K562 (cell line): ENCODE measurements at regions not wholly inside any gene's neighbourhood (a gene's known extent, or its start where the extent isn't known, plus 50 kb on each side); places are given as distances from the start of the nearest gene placed in this dataset.

Experiments used
- BHLHE40 ChIP-seq: IDR thresholded peaks from 2 replicates; pipeline ENCODE4 v1.6.1; 2011; ENCODE audit warnings: low read length, improper control_type of control experiment
- EP400 ChIP-seq: fragments of 450-650 bp; IDR thresholded peaks from 2 replicates; pipeline ENCODE4 v1.6.1; 2017; ENCODE audit warnings: antibody characterized with exemption, mild to moderate bottlenecking, moderate library complexity
- EZH2 ChIP-seq: IDR thresholded peaks from 2 replicates; pipeline ENCODE4 v1.6.1; 2012; ENCODE audit warnings: low read depth, mild to moderate bottlenecking, inconsistent platforms, low read length, borderline replicate concordance
- FOXM1 ChIP-seq, 2 experiments: fragments of 450-650 bp in 1 of 2; sonication (generic) in 1 of 2; formaldehyde crosslinking in 1 of 2; IDR thresholded peaks; 2 replicates each; pipeline versions ENCODE4 v1.6.1 to v1.9.0; 2017 to 2022; ENCODE audit warnings: low read depth in 2 of 2, mild to moderate bottlenecking in 2 of 2, missing genetic modification reagents in 1 of 2, moderate library complexity in 1 of 2
- HCFC1 ChIP-seq: IDR thresholded peaks from 2 replicates; pipeline ENCODE4 v1.6.1; 2012; ENCODE audit warnings: low read depth, low read length, improper control_type of control experiment
- ILF3 ChIP-seq: fragments of 450-650 bp; IDR thresholded peaks from 2 replicates; pipeline ENCODE4 v1.6.1; 2018; ENCODE audit warnings: antibody characterized with exemption, mild to moderate bottlenecking, moderate library complexity, borderline replicate concordance
- SIRT6 ChIP-seq: IDR thresholded peaks from one replicate; pipeline ENCODE4 v1.6.1; 2012; ENCODE audit warnings: low read depth, mild to moderate bottlenecking, control low read depth, inconsistent platforms, low read length, moderate library complexity
- ZFP30 ChIP-seq: fragments of 250-450 bp; sonication (Bioruptor Pico); IDR thresholded peaks from 2 replicates; pipeline ENCODE4 v1.8.0; 2022; ENCODE audit warnings: moderate library complexity, mild to moderate bottlenecking, inconsistent platforms, borderline replicate concordance
- ZNF764 ChIP-seq: fragments of 250-450 bp; sonication (Bioruptor Pico); IDR thresholded peaks from 2 replicates; pipeline ENCODE4 v1.4.0; 2020; ENCODE audit warnings: low read depth, mild to moderate bottlenecking, moderate library complexity
- TF ChIP-seq, protein P1 (sequence below): fragments of 150-350 bp; IDR thresholded peaks from 2 replicates; pipeline ENCODE4 v1.6.1; 2014; ENCODE audit warnings: low read depth, mild to moderate bottlenecking, low read length, borderline replicate concordance
- TF ChIP-seq, protein P2 (sequence below): fragments of 250-450 bp; sonication (Bioruptor Pico); IDR thresholded peaks from 2 replicates; pipeline ENCODE4 v1.4.0; 2020; ENCODE audit warnings: mild to moderate bottlenecking
- TF ChIP-seq, protein P3 (sequence below), 2 experiments: fragments of 450-650 bp; formaldehyde crosslinking in 1 of 2; IDR thresholded peaks; 2 replicates each; pipeline versions ENCODE4 v1.4.0 to v1.6.1; 2014 to 2020; ENCODE audit warnings: mild to moderate bottlenecking in 2 of 2, borderline replicate concordance in 1 of 2, low read depth in 1 of 2
- TF ChIP-seq, protein P4 (sequence below): sonication (generic); formaldehyde crosslinking; IDR thresholded peaks from 2 replicates; pipeline ENCODE4 v1.9.0; 2022; ENCODE audit warnings: mild to moderate bottlenecking, missing genetic modification reagents

DNA sequence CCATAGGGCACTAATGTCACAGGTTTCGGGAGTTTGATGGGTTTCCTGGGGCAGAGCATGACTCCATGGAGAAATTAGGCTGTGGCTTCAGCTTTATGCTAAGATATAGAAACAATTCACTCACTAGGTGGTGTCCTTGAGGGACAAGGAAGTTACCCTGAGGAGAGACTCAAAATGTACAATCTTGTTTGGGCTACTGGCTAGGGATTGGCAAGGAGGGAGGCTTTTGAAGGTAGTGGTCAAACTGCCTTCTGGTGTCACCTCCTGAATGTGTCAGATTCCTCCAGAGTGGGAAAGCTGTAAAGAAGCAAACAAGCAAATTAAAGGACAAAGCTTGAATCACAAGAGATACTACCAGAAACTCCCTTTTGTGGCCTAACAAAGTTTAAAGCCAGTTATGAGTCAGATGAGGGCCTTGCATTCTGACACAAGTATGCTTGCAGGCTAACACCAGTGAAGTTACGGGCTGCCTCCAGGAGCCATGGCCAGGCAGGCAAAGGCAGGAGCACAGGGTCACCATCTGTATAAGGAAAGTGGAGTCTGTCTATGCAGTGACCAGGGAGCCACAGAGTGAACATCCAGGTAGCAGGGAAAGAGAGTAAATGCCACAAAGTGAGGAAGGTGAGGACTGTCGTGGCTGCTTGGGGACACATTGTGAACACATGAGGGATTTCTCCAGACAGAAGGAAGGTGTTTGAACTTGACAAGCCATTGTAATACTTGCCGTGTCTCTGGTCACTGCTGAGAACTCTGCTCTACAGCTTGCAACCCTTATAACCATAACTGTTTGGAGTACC, 107.7 kb upstream of the DTNBP1 start (continued):
- TF ChIP-seq, protein P1, sequence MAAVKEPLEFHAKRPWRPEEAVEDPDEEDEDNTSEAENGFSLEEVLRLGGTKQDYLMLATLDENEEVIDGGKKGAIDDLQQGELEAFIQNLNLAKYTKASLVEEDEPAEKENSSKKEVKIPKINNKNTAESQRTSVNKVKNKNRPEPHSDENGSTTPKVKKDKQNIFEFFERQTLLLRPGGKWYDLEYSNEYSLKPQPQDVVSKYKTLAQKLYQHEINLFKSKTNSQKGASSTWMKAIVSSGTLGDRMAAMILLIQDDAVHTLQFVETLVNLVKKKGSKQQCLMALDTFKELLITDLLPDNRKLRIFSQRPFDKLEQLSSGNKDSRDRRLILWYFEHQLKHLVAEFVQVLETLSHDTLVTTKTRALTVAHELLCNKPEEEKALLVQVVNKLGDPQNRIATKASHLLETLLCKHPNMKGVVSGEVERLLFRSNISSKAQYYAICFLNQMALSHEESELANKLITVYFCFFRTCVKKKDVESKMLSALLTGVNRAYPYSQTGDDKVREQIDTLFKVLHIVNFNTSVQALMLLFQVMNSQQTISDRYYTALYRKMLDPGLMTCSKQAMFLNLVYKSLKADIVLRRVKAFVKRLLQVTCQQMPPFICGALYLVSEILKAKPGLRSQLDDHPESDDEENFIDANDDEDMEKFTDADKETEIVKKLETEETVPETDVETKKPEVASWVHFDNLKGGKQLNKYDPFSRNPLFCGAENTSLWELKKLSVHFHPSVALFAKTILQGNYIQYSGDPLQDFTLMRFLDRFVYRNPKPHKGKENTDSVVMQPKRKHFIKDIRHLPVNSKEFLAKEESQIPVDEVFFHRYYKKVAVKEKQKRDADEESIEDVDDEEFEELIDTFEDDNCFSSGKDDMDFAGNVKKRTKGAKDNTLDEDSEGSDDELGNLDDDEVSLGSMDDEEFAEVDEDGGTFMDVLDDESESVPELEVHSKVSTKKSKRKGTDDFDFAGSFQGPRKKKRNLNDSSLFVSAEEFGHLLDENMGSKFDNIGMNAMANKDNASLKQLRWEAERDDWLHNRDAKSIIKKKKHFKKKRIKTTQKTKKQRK, result no peak
- TF ChIP-seq, protein P2, sequence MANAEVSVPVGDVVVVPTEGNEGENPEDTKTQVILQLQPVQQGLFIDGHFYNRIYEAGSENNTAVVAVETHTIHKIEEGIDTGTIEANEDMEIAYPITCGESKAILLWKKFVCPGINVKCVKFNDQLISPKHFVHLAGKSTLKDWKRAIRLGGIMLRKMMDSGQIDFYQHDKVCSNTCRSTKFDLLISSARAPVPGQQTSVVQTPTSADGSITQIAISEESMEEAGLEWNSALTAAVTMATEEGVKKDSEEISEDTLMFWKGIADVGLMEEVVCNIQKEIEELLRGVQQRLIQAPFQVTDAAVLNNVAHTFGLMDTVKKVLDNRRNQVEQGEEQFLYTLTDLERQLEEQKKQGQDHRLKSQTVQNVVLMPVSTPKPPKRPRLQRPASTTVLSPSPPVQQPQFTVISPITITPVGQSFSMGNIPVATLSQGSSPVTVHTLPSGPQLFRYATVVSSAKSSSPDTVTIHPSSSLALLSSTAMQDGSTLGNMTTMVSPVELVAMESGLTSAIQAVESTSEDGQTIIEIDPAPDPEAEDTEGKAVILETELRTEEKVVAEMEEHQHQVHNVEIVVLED, result 0 out of 2 replicates have a peak, but pooled peaks have one; percentile 11
- TF ChIP-seq BHLHE40 (no peak), EZH2 (no peak), ILF3 (no peak), SIRT6 (no peak), EP400 (no peak), FOXM1 (IDR thresholded peaks at IDR 0.05; ENCODE audit: low read depth) (no peak), FOXM1 (CRISPR knock-in tag; IDR thresholded peaks at IDR 0.05; ENCODE audit: low read depth) (no peak), HCFC1 (no peak), ZFP30 (CRISPR knock-in tag) (no peak), ZNF764 (no peak)
- TF ChIP-seq, protein P3, sequence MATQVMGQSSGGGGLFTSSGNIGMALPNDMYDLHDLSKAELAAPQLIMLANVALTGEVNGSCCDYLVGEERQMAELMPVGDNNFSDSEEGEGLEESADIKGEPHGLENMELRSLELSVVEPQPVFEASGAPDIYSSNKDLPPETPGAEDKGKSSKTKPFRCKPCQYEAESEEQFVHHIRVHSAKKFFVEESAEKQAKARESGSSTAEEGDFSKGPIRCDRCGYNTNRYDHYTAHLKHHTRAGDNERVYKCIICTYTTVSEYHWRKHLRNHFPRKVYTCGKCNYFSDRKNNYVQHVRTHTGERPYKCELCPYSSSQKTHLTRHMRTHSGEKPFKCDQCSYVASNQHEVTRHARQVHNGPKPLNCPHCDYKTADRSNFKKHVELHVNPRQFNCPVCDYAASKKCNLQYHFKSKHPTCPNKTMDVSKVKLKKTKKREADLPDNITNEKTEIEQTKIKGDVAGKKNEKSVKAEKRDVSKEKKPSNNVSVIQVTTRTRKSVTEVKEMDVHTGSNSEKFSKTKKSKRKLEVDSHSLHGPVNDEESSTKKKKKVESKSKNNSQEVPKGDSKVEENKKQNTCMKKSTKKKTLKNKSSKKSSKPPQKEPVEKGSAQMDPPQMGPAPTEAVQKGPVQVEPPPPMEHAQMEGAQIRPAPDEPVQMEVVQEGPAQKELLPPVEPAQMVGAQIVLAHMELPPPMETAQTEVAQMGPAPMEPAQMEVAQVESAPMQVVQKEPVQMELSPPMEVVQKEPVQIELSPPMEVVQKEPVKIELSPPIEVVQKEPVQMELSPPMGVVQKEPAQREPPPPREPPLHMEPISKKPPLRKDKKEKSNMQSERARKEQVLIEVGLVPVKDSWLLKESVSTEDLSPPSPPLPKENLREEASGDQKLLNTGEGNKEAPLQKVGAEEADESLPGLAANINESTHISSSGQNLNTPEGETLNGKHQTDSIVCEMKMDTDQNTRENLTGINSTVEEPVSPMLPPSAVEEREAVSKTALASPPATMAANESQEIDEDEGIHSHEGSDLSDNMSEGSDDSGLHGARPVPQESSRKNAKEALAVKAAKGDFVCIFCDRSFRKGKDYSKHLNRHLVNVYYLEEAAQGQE (IDR thresholded peaks at IDR 0.05; ENCODE audit: borderline replicate concordance), result peak; percentile 30; the same call in 1 of the 2 replicates
- TF ChIP-seq, protein P3 (CRISPR knock-in tag; IDR thresholded peaks at IDR 0.05; ENCODE audit: low read depth), result no peak
- TF ChIP-seq, protein P4, sequence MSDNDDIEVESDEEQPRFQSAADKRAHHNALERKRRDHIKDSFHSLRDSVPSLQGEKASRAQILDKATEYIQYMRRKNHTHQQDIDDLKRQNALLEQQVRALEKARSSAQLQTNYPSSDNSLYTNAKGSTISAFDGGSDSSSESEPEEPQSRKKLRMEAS (CRISPR knock-in tag), result no peak
